PC-9 (cell line): ENCODE measurements at regions not wholly inside any gene's neighbourhood (a gene's known extent, or its start where the extent isn't known, plus 50 kb on each side); places are given as distances from the start of the nearest gene placed in this dataset.
"Not testable (repeated sequence)": the region's sequence is repeated elsewhere in the genome, so short reads cannot be mapped to it uniquely, and the experiment has no call there.

ENCODE experiments used
- BruUV-seq: library from RNA; stranded (reverse); fragments of 400-500 nt; replicated peaks from 2 replicates; lab custom pipeline; 2021; lab: Mats Ljungman, UMichigan
- CTCF ChIA-PET: fragments of 300-600 bp; sonication (Branson Sonifier 250); formaldehyde crosslinking; loops from one replicate; lab custom pipeline; 2022; ENCODE audit warnings: antibody characterized with exemption; lab: Charles Lee
- POLR2A ChIA-PET: fragments of 300-600 bp; sonication (Branson Sonifier 250); formaldehyde crosslinking; loops from one replicate; lab custom pipeline; 2022; ENCODE audit warnings: antibody characterized with exemption; ENCODE audit not compliant: unreplicated experiment; lab: Charles Lee
- DNase-seq, 2 experiments: peaks; one replicate each; pipeline versions ENCODE4 v3.0.0 to v3.0.0-alpha.2; 2015 to 2022; ENCODE audit warnings: mixed read lengths in 1 of 2
- H2AFZ ChIP-seq: fragments of 200-600 bp; sonication (generic); 2 replicates; pipeline ENCODE4 v1.8.1; 2017; ENCODE audit warnings: antibody characterized with exemption
- H3F3A ChIP-seq: fragments of 200-600 bp; sonication (generic); 2 replicates; pipeline ENCODE4 v1.8.1; 2017; ENCODE audit warnings: antibody characterized with exemption, mild to moderate bottlenecking, low read depth; ENCODE audit not compliant: insufficient read depth
- H3K27ac ChIP-seq: fragments of 200-600 bp; sonication (generic); 2 replicates; pipeline ENCODE4 v1.6.1; 2016; ENCODE audit warnings: mixed run types
- H3K27me3 ChIP-seq: fragments of 200-600 bp; sonication (generic); 2 replicates; pipeline ENCODE4 v1.6.1; 2016; ENCODE audit warnings: low read depth, mixed run types; ENCODE audit not compliant: insufficient read depth
- H3K36me3 ChIP-seq: fragments of 200-600 bp; sonication (generic); 2 replicates; pipeline ENCODE4 v1.6.1; 2016; ENCODE audit warnings: low read depth, mixed run types
- H3K4me1 ChIP-seq: fragments of 200-600 bp; sonication (generic); replicated peaks from 2 replicates; pipeline ENCODE4 v1.6.1; 2016; ENCODE audit warnings: mixed run types; ENCODE audit not compliant: insufficient read depth
- H3K4me2 ChIP-seq: fragments of 200-600 bp; sonication (generic); 2 replicates; pipeline ENCODE4 v1.6.1; 2017; ENCODE audit warnings: mixed run types
- H3K4me3 ChIP-seq: fragments of 200-600 bp; sonication (generic); 2 replicates; pipeline ENCODE4 v1.6.1; 2016; ENCODE audit warnings: mixed run types
- H3K79me2 ChIP-seq: fragments of 200-600 bp; sonication (generic); 2 replicates; pipeline ENCODE4 v1.6.1; 2017; ENCODE audit warnings: low read depth, mixed run types
- H3K9me2 ChIP-seq: fragments of 200-600 bp; sonication (generic); 2 replicates; pipeline ENCODE4 v1.8.1; 2017; ENCODE audit warnings: mild to moderate bottlenecking; ENCODE audit not compliant: insufficient read depth
- H3K9me3 ChIP-seq: fragments of 200-600 bp; sonication (generic); 2 replicates; pipeline ENCODE4 v1.8.1; 2016; ENCODE audit warnings: low read depth; ENCODE audit not compliant: insufficient read depth
- H4K20me1 ChIP-seq: fragments of 200-600 bp; sonication (generic); 2 replicates; pipeline ENCODE4 v1.8.1; 2017; ENCODE audit not compliant: insufficient read depth
- EZH2 ChIP-seq: fragments of 200-600 bp; sonication (generic); IDR thresholded peaks from 2 replicates; pipeline ENCODE4 v1.8.0; 2017; ENCODE audit warnings: antibody characterized with exemption, low read depth
- intact Hi-C: fragments of 100-400 bp; cut with micrococcal nuclease; formaldehyde crosslinking; loops from one replicate; pipeline ENCODE4 v1.10.0; 2022; ENCODE audit not compliant: unreplicated experiment
- TF ChIP-seq, protein P1 (sequence below): fragments of 200-600 bp; sonication (generic); conservative IDR thresholded peaks from 2 replicates; pipeline ENCODE4 v1.6.1; 2017; ENCODE audit warnings: mixed run types, antibody characterized with exemption, mild to moderate bottlenecking, moderate library complexity

DNA sequence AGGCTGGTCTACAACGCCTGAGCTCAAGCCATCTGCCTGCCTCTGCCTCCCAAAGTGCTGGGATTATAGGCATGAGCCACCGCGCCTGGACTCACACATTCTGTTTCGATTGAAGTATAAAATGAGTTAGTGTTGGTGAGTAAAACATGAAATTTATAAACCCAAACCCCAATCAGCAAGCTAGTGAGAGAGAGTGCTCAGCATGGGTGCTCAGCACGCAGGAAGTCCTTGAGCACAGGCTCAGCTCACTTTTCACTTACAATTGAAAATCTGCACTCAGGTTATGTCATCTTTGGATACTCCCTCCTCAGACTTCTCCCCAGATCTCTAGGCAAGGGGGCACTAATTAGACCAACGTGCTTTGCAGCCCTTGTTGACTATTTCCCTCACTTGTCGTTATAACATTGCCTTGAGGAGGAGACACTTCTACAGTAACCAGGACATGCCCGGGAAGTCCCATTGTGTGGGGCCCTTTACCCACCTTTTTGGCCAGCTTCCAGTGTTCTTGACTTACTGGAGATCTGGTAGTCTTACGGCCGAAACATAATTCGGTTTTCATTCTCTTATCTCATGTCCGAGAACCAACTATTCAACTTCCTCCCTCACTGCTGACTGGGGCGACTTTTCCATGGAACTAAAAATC lies 68.5 kb upstream of the AMN1 start:
- no TSS peak for BruUV-seq
- CTCF ChIA-PET = no interaction called here
- Histone ChIP-seq H3K9me2 (no peaks in the 10 kb centered on the region), H3K36me3 (no peaks in the 10 kb centered on the region), H3K9me3 (no peaks in the 10 kb centered on the region), H3K27me3 (no peaks in the 10 kb centered on the region), H3K4me2 (no peak overlapping the region), H3K79me2 (no peaks in the 10 kb centered on the region), H3K27ac (no peak overlapping the region), H2AFZ (no peak overlapping the region), H3K4me1 (no peaks in the 10 kb centered on the region), H3F3A (no peaks in the 10 kb centered on the region), H3K4me3 (no peak overlapping the region), H4K20me1 (no peaks in the 10 kb centered on the region)
- no peak for DNase-seq
- TF ChIP-seq, protein P1, sequence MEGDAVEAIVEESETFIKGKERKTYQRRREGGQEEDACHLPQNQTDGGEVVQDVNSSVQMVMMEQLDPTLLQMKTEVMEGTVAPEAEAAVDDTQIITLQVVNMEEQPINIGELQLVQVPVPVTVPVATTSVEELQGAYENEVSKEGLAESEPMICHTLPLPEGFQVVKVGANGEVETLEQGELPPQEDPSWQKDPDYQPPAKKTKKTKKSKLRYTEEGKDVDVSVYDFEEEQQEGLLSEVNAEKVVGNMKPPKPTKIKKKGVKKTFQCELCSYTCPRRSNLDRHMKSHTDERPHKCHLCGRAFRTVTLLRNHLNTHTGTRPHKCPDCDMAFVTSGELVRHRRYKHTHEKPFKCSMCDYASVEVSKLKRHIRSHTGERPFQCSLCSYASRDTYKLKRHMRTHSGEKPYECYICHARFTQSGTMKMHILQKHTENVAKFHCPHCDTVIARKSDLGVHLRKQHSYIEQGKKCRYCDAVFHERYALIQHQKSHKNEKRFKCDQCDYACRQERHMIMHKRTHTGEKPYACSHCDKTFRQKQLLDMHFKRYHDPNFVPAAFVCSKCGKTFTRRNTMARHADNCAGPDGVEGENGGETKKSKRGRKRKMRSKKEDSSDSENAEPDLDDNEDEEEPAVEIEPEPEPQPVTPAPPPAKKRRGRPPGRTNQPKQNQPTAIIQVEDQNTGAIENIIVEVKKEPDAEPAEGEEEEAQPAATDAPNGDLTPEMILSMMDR = no peak
- no peak for TF ChIP-seq EZH2
- intact Hi-C loops = no loop called here
- POLR2A ChIA-PET = no interaction called here

DNA sequence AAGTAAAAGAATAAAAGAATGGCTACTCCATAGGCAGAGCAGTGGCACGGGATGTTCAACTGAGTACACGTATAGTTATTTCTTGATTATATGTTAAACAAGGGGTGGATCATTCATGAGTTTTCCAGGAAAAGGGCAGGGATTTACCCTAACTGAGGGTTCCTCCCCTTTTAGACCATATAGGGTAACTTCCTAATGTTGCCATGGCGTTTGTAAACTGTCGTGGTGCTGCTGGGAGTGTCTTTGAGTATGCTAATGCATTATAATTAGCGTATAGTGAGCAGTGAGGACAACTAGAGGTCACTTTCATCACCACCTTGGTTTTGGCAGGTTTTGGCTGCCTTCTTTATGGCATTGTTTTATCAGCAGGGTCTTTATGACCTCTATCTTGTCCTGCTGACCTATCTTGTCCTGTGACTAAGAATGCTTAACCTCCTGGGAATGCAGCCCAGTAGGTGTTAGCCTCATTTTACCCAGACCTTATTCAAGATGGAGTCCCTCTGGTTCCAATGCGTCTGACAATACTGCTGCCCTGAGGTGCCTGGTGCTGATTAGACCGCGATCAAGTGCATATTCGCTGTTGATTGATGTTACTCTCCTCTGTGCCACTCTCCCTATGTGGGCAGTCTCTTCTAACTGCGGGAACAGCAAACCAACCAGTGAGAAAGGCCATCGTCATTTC lies 67.6 kb upstream of the AMN1 start:
- Histone ChIP-seq H3K4me3 (no peak overlapping the region), H3K27ac (no peak overlapping the region), H3K9me2 (no peaks in the 10 kb centered on the region), H3K79me2 (no peaks in the 10 kb centered on the region), H3K4me2 (no peak overlapping the region), H3K36me3 (no peaks in the 10 kb centered on the region), H3K27me3 (no peaks in the 10 kb centered on the region), H3K4me1 (no peaks in the 10 kb centered on the region), H3K9me3 (no peaks in the 10 kb centered on the region), H2AFZ (no peak overlapping the region), H3F3A (no peaks in the 10 kb centered on the region), H4K20me1 (no peaks in the 10 kb centered on the region)
- TF ChIP-seq EZH2 = no peak
- TF ChIP-seq, protein P1 = no peak
- DNase-seq = no peak
- ChIA-PET CTCF (no interaction called here), POLR2A (no interaction called here)
- no TSS peak for BruUV-seq
- intact Hi-C loops = no loop called here

- intact Hi-C loops = no loop called here
- Histone ChIP-seq H4K20me1 (no peaks in the 10 kb centered on the region), H3K36me3 (no peaks in the 10 kb centered on the region), H3F3A (no peaks in the 10 kb centered on the region), H3K27ac (no peak overlapping the region), H3K4me2 (no peak overlapping the region), H3K79me2 (no peaks in the 10 kb centered on the region), H3K4me3 (no peak overlapping the region), H2AFZ (peak overlapping the region; percentile 12; the same call in 1 of the 2 replicates), H3K4me1 (no peaks in the 10 kb centered on the region), H3K9me3 (no peaks in the 10 kb centered on the region), H3K9me2 (no peaks in the 10 kb centered on the region), H3K27me3 (no peaks in the 10 kb centered on the region)
- no peak for DNase-seq
- ChIA-PET CTCF (no interaction called here), POLR2A (no interaction called here)
- TF ChIP-seq, protein P1 = no peak
- no peak for TF ChIP-seq EZH2
- BruUV-seq = no TSS peak
These were observed 65.9 kb upstream of the AMN1 start for GRCh38 chr12:31794745-31795144.

DNA sequence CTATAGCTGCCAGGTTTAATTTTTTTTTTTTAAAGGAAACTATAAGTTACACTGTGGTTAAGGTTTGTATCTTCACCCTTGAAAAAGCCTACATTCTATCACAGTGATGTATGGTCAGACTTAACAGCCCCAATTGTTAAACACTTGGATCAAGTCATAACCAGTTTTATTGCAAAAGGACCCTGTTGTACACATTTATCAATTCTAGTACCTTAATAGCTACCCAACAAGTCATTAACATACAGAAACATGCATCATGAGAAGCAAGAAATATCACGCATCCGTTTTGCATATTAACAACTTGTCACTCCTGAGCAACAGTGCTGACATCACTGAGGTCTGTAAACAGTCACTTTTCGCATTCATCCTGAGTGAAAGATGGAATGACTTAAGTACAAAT lies 62.4 kb upstream of the AMN1 start:
- CTCF ChIA-PET, H3K27me3 ChIP-seq, H3K27ac ChIP-seq, H3K4me1 ChIP-seq, H3F3A ChIP-seq, H3K4me2 ChIP-seq, H3K4me3 ChIP-seq, H2AFZ ChIP-seq, H4K20me1 ChIP-seq, DNase-seq, H3K9me2 ChIP-seq, H3K9me3 ChIP-seq, H3K36me3 ChIP-seq, BruUV-seq, H3K79me2 ChIP-seq, intact Hi-C loops, POLR2A ChIA-PET: not testable (repeated sequence)
